ENCODE measurements at regions not wholly inside any gene's neighbourhood (a gene's known extent, or its start where the extent isn't known, plus 50 kb on each side); places are given as distances from the start of the nearest gene placed in this dataset.

DNA sequence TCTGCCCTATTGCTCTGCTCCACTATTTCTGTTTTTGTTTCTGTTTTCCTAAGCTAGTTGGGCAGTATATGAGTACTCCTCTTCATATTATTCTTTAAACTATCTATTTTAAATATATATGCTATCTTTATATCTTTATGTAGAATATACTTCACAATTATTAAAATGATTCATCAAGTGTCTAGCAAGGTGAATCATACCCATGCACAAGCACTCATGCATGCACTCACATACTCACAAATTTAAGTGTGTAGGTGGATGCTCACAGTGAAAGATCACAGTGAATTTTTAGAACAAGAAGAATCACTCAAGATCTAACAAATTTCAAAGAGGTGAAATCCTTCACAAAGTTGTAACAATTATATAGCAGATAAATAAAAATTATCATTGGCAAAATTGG, 435.6 kb upstream of the SLITRK5 start:
- TF ChIP-seq EP300 (IDR thresholded peaks at IDR 0.05) (no peak), POLR2A (IDR thresholded peaks at IDR 0.05) (no peak)
- TF ChIP-seq, protein P1, sequence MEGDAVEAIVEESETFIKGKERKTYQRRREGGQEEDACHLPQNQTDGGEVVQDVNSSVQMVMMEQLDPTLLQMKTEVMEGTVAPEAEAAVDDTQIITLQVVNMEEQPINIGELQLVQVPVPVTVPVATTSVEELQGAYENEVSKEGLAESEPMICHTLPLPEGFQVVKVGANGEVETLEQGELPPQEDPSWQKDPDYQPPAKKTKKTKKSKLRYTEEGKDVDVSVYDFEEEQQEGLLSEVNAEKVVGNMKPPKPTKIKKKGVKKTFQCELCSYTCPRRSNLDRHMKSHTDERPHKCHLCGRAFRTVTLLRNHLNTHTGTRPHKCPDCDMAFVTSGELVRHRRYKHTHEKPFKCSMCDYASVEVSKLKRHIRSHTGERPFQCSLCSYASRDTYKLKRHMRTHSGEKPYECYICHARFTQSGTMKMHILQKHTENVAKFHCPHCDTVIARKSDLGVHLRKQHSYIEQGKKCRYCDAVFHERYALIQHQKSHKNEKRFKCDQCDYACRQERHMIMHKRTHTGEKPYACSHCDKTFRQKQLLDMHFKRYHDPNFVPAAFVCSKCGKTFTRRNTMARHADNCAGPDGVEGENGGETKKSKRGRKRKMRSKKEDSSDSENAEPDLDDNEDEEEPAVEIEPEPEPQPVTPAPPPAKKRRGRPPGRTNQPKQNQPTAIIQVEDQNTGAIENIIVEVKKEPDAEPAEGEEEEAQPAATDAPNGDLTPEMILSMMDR (IDR thresholded peaks at IDR 0.05), result no peak

Measured in ovary (tissue), 3 donors.